Anterior cingulate cortex (tissue), 58 donors: ENCODE measurements at regions not wholly inside any gene's neighbourhood (a gene's known extent, or its start where the extent isn't known, plus 50 kb on each side); places are given as distances from the start of the nearest gene placed in this dataset.

ENCODE experiments used
- DNase-seq, 58 donors: peaks; one replicate each; lab custom pipeline; 2025; lab: John Stamatoyannopoulos, UW

- DNase-seq: no peak
These were observed 50.2 kb upstream of the MME start for GRCh38 chr3:155029941-155030340.

DNA sequence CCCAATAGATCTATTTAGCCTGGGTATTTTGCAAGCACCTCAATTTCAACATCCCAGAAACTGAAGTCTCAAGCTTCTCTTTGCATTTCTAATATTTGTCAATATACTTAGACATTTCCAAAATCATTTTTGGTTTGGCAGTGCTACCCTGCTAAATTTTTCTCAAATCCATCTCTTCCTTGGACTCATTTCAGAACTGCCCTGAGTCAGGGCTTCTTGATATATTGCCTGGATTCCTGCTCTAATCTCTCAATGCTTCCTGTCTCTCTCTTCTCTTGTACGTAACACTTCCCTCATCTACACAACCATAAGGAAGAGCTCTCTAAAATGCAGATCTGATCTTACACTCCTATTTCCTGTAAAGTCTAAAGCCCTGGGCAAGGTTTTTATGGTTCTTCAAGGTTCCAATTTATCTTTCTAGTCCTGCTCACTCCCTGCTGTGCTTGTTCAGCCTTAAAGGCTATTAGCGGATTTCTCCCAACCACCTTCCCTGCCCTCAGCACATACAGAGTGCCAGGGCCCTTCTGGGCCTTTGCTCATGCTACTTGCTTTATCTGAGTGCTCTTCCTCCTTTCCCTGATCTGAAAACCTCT, 53.0 kb upstream of the MME start:
- no peak for DNase-seq

DNA sequence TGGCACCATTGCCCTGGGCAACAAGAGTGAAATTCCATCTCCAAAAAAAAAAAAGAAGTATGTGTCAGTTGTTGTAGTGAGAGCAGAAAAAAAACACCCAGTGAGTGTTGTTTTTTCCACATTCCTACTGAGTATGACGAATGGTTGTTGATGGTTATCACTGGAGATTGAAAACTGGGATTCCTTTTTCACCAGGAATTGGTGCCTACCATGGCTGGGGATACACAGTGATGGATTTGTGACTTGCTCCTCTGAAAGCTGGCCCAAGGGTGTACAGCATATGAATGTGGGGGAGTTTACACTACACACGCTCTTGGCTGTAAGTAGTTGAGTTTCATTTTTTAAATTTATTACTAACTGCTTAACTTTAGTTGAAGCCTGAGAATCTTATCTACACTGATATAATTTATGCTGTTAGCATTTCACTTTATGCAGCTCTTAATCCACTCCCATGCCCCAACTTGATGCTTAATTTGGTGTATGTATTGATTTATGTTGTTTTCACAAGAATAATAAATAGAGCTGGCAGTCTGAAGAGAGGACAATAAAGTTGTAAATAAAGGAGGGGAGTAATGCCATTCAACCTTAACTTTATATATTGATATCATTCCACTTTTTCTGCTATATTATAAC, 56.0 kb upstream of the MME start:
- no peak for DNase-seq

GRCh38 chr3:155022896-155023295, 57.2 kb upstream of the MME start:
- DNase-seq: no peak

DNA sequence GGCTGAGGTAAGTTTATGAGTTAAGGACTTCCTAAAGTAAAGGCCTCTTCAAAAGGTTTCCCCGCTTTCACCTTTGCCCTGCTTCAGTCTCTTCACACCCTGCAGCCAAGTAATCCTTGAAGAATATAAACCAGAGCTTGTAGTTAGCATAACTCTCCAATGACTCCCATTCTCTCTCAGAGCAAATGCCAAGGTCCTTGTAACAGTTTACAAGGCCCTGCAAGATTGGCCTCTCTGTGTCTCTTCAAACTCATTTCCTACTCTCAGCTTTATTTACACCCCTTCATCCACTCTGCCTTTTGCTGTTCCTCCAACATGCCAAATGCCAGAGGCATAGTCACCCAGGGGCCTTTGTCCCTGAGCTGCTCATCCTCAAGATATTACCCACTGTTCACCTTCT, 60.5 kb upstream of the MME start:
- no peak for DNase-seq

- DNase-seq: no peak
These were observed 61.3 kb upstream of the MME start for GRCh38 chr3:155018621-155019330.

DNA sequence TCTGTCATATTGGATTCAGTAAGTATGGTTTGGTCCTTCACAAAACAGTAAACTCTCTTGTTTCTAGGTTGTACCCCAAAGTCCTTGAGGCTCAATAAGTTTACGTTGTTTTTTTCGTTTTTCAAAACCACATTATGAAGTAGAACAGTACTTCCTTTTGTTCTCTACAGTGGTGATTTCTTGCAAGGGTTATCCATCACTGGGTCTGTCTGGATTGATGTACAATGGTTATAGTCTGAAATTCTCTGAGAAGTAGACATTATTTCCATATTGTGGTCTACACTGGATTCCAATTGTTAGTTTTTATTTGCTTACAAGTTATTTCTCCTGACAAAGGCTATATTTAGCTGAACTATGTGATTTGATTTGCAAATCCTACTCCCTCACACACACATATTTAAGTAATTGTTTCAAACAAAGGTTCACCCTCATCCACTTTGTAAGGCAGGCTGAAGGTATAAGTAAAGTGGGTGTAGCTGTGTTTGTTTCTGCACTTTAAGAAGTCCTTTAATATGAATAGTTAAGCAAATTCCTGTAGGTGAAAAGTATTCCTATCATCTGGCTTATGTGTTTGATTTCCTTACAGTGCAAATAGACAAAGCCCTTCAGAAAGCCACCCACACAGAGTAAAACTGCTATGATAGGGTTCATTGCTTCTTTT, 64.2 kb upstream of the MME start:
- DNase-seq: no peak

DNA sequence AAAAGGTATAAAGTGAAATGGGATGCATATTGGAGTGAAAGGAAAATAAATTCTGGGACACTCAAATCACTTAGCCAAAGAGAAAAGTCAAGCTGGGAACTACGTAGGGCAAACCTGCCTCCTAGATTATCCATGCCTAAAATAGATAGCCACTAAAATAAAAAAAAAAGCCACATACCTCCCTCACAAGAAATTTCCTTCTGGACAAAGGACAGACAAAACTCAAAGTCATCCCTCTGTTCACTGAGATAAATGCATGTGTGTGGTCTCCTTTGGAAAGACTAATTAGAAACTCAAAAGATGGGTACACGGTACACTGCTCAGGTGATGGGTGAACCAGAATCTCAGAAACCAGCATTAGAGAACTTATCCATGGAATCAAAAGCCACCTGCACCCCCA, 65.2 kb upstream of the MME start:
- no peak for DNase-seq

- no peak for DNase-seq
These were observed 66.7 kb upstream of the MME start for GRCh38 chr3:155013427-155013826.

- no peak for DNase-seq
These were observed 67.5 kb upstream of the MME start for GRCh38 chr3:155012584-155012983.

DNA sequence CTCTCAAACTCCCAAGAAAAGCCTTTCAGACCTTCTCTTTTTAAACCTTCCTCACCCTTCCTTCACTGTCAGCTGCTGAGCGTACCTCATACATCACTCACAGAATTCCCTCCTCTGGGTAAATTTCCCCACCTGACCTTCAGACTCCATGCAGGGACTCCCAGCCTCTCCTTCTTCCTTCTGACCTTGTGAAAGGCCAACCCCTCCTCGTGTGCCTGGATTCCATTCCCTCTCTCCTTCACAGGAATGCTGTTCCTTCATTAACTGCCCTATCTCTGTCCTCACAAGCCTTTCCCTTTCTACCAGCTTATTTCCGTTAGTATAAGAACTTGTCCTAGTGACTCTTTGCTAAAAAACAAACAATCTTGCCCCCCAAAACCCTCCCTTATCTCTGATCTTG, 69.7 kb upstream of the MME start:
- DNase-seq: no peak

DNA sequence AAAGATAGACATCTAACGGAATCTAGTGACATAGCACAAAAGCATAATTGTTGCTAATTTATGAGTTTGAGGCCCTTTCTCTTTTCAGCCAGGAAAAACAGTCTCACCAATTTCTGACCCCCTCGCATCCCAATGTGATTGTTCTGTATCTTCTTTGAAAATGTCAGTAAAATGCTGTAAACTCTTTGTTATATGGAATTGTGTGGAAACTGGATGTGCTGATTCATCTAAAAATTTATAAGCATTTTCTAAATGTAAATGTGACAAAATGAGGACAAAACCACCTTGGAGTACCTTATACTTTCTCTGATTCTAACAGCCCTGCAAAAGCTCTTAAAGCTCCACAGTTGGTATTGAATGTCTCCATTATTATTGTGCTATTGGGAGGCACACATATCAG, 70.9 kb upstream of the MME start:
- DNase-seq: no peak

DNA sequence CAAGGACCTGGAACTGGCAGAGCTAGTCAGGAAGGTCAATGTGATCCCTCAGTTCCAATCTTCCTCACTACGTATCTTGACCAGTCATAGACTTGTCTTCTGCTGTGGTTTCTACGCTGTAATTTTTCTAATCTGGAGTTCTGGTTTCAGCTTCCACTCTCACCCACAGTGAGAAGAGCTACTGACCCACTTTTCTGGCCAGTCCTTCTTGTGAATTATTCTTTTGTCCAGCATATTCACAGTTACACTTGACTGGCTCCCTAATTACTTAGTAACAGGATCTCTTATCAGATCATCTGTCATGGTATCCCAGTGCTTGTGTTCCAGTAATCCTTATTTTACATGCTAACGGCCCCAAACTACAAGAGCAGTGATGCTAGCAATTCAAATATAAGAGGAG, 72.4 kb upstream of the MME start:
- no peak for DNase-seq

DNA sequence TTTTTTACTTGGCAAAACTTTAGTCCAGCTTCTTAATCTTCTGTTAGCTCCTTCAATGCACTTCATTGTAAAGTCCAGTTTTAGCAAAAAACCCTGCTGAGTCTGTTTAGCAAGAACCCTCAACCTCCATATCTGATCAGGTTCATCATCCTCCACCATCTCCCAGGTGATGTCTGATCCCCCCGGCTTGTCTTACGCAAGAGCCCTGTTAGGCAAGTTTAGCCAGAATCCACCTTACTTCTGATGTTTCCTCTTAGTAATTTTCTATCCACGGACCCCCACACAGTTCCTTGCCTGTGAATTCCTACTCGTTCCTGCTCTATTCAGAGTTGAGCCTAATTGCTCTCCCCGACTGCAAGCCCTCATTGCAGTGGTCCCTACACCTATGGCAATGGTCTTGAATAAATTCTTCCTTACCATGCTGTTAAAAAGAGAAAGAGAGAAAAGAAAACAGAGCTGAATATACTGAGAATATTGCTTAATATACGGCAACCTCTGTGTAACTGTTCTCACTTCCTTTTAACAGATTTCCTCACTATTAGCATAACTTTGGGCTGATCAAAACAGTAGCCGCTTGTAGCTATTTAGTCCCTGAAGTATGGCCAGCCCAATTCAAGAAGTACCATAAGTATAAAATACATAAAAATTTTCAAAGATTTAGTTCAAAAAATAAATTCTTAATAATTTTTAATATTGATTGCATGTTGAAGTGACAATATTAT, 78.7 kb upstream of the MME start:
- no peak for DNase-seq

DNA sequence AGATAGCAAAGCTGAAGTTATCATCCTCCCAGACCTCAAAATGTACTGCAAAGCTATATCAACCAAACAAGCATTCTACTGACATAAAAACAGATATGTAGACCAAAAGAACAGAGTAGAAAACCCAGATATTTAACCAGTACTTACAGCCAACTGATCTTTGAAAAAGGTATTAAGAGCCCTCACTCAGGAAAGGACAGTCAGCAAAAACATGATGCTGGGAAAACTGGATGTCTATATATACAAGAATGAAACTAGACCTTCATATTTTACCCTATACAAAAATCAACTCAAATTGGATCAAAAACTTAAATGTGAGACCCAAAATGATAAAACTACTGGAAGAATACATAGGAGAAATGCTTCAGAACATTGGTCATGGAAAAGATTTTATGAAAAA, 87.5 kb upstream of the MME start:
- DNase-seq: no peak

GRCh38 chr3:154990543-154990942, 89.6 kb upstream of the MME start:
- DNase-seq: no peak

GRCh38 chr3:154987846-154988245, 92.3 kb upstream of the MME start:
- no peak for DNase-seq

GRCh38 chr3:154981664-154982063, 98.5 kb upstream of the MME start:
- no peak for DNase-seq

DNA sequence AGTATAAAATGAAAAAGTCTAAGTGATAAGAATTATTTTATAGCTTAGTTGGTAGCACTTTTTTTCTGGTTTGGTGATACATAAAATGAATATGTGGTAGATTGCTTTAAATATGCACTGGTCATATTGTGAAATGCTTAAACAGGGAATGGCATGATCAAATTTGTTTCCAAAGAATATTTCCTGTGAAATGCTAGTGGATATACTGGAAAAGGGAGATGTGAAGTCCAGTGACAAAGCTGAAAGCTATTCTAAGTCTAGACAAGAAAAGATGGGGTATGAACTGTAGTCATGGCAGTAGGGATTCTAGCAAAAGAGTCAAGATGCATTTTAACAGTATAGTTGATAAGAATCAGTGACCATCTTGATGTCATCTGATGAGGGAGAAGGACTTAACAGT, 98.9 kb upstream of the MME start:
- no peak for DNase-seq

DNA sequence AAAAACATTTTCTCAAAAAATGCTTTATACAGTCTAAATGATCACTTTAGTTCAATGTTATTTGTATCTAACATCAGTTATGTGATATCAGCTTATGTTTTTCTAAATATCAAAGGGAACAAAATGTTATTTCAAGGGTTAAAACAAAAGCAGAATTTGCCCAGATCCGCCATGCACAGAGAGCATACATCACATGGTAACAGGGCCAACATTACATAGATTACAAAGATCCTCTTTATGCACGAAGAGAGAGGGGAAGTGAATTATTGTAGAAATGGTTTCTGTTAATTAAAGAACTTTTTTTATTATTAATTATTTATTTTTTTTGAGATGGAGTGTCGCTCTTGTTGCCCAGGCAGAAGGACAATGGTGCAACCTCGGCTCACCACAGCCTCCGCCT, 100.8 kb upstream of the MME start:
- DNase-seq: no peak

DNA sequence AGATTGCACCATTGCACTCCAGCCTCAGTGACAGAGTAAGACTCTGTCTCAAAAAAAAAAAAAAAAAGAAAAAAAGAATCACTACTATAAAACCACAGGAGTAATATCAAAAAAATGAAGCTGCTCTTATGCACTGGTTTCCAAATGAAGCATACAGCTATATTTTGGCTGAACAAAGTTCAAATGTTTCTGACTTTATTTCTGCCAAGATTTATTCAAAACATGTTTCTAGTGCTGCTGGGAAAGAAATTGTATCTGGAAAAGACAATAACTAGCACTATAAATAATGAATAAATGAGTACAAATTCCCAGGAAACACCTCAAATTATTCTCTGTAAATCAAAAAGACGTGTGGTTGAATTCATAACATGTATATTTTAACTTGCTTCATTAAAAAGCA, 102.5 kb upstream of the MME start:
- DNase-seq: no peak
